Calu3 (cell line): ENCODE measurements at regions not wholly inside any gene's neighbourhood (a gene's known extent, or its start where the extent isn't known, plus 50 kb on each side); places are given as distances from the start of the nearest gene placed in this dataset.
A peak's percentile ranks its signal among the peaks of the same experiment; 100 is the strongest.

Source experiments
- BruUV-seq: library from RNA; stranded (reverse); fragments of 400-500 nt; replicated peaks from 2 replicates; lab custom pipeline; 2021; lab: Mats Ljungman, UMichigan
- CTCF ChIA-PET: fragments of 300-600 bp; sonication (Branson Sonifier 250); formaldehyde crosslinking; loops from one replicate; lab custom pipeline; 2022; ENCODE audit warnings: antibody characterized with exemption; lab: Charles Lee
- DNase-seq: peaks from one replicate; pipeline ENCODE4 v3.0.0; 2022
- H3K27ac Mint-ChIP-seq: one replicate; pipeline ENCODE4 v1.8.0; 2022; ENCODE audit warnings: mixed read lengths; ENCODE audit not compliant: unreplicated experiment
- H3K27me3 Mint-ChIP-seq: one replicate; pipeline ENCODE4 v1.8.0; 2022; ENCODE audit warnings: mixed read lengths; ENCODE audit not compliant: unreplicated experiment
- H3K36me3 Mint-ChIP-seq: one replicate; pipeline ENCODE4 v1.8.0; 2022; ENCODE audit warnings: mild to moderate bottlenecking, moderate library complexity, mixed read lengths; ENCODE audit not compliant: insufficient read depth, unreplicated experiment
- H3K4me1 Mint-ChIP-seq: one replicate; pipeline ENCODE4 v1.8.0; 2022; ENCODE audit warnings: mild to moderate bottlenecking, low read depth, mixed read lengths; ENCODE audit not compliant: unreplicated experiment
- H3K4me3 Mint-ChIP-seq: one replicate; pipeline ENCODE4 v1.8.0; 2022; ENCODE audit warnings: mild to moderate bottlenecking, low read depth, moderate library complexity, mixed read lengths; ENCODE audit not compliant: unreplicated experiment
- H3K9me3 Mint-ChIP-seq: one replicate; pipeline ENCODE4 v1.8.0; 2022; ENCODE audit warnings: low read depth, mixed read lengths; ENCODE audit not compliant: unreplicated experiment
- CTCF ChIP-seq: fragments of 200-600 bp; IDR thresholded peaks from one replicate; pipeline ENCODE4 v1.8.0; 2022; ENCODE audit warnings: antibody characterized with exemption; ENCODE audit not compliant: unreplicated experiment
- intact Hi-C: fragments of 100-400 bp; cut with micrococcal nuclease; formaldehyde crosslinking; loops from one replicate; pipeline ENCODE4 v1.10.0; 2022; ENCODE audit not compliant: unreplicated experiment

GRCh38 chr14:51335961-51336723 lies 96.1 kb downstream of the TMX1 start:
- Mint-ChIP-seq H3K27me3 (no peaks in the 10 kb centered on the region), H3K4me3 (no peak overlapping the region), H3K9me3 (peaks cover 6% of the 10 kb centered on the region), H3K27ac (no peak overlapping the region), H3K4me1 (peaks cover 2% of the 10 kb centered on the region), H3K36me3 (peaks cover under 1% of the 10 kb centered on the region)
- intact Hi-C loops: no loop called here
- no TSS peak for BruUV-seq
- no peak for DNase-seq
- no peak for TF ChIP-seq CTCF
- CTCF ChIA-PET: no interaction called here

- intact Hi-C loops: no loop called here
- Mint-ChIP-seq H3K27me3 (no peaks in the 10 kb centered on the region), H3K4me3 (no peak overlapping the region), H3K4me1 (peaks cover 8% of the 10 kb centered on the region), H3K27ac (no peak overlapping the region), H3K36me3 (peaks cover 7% of the 10 kb centered on the region), H3K9me3 (peaks cover 6% of the 10 kb centered on the region)
- no peak for TF ChIP-seq CTCF
- CTCF ChIA-PET: no interaction called here
- DNase-seq: no peak
- no TSS peak for BruUV-seq
Measured at GRCh38 chr14:51336734-51337133, 96.7 kb downstream of the TMX1 start.

- Mint-ChIP-seq H3K4me1 (peaks cover 16% of the 10 kb centered on the region), H3K36me3 (peaks cover 14% of the 10 kb centered on the region), H3K27me3 (no peaks in the 10 kb centered on the region), H3K4me3 (no peak overlapping the region), H3K27ac (no peak overlapping the region), H3K9me3 (peaks cover 6% of the 10 kb centered on the region)
- BruUV-seq: no TSS peak
- intact Hi-C loops: no loop called here
- TF ChIP-seq CTCF: no peak
- no peak for DNase-seq
- CTCF ChIA-PET: no interaction called here
Measured at GRCh38 chr14:51337520-51337919, 97.5 kb downstream of the TMX1 start.

- intact Hi-C loops: no loop called here
- peak overlapping the region; percentile 92 for H3K27ac Mint-ChIP-seq
- peak; percentile 8 for DNase-seq
- peaks cover 10% of the 10 kb centered on the region for H3K9me3 Mint-ChIP-seq
- H3K27me3 Mint-ChIP-seq: no peaks in the 10 kb centered on the region
- CTCF ChIA-PET: no interaction called here
- TF ChIP-seq CTCF: no peak
- BruUV-seq: no TSS peak
- H3K4me1 Mint-ChIP-seq: peaks cover 20% of the 10 kb centered on the region
- peaks cover 16% of the 10 kb centered on the region for H3K36me3 Mint-ChIP-seq
- H3K4me3 Mint-ChIP-seq: no peak overlapping the region
Measured at GRCh38 chr14:51341338-51341737, 101.3 kb downstream of the TMX1 start.
